Small intestine (tissue), 7 donors: ENCODE measurements at regions not wholly inside any gene's neighbourhood (a gene's known extent, or its start where the extent isn't known, plus 50 kb on each side); places are given as distances from the start of the nearest gene placed in this dataset.

Experiments used
- DNase-seq, 2 donors: peaks; one replicate each; pipeline versions ENCODE4 v3.0.0 to v3.0.0-alpha.2; 2013
- FAIRE-seq: peaks from 2 replicates; lab custom pipeline; 2012; peaks lifted over from hg19 to GRCh38; lab: Jason Lieb, UNC
- H3K27ac ChIP-seq, 3 donors: one replicate each; pipeline ENCODE4 v1.5.1; 2013; ENCODE audit warnings: low read length in 2 of 3, mild to moderate bottlenecking in 2 of 3, control low read depth in 1 of 3, inconsistent platforms in 1 of 3, low read depth in 1 of 3, moderate library complexity in 1 of 3
- H3K27me3 ChIP-seq, 3 donors: one replicate each; pipeline ENCODE4 v1.6.1; 2013; ENCODE audit warnings: low read length in 3 of 3, inconsistent platforms in 1 of 3; ENCODE audit not compliant: control insufficient read depth in 3 of 3, insufficient read depth in 3 of 3
- H3K36me3 ChIP-seq, 3 donors: one replicate each; pipeline ENCODE4 v1.6.1; 2013; ENCODE audit warnings: low read length in 3 of 3, inconsistent platforms in 1 of 3, low read depth in 1 of 3, mild to moderate bottlenecking in 1 of 3, moderate library complexity in 1 of 3; ENCODE audit not compliant: control insufficient read depth in 3 of 3, insufficient read depth in 2 of 3
- H3K4me1 ChIP-seq, 3 donors: one replicate each; pipeline ENCODE4 v1.6.1; 2013; ENCODE audit warnings: low read length in 2 of 3, inconsistent platforms in 1 of 3, low read depth in 1 of 3, mild to moderate bottlenecking in 1 of 3, moderate library complexity in 1 of 3; ENCODE audit not compliant: control insufficient read depth in 3 of 3, insufficient read depth in 2 of 3
- H3K4me3 ChIP-seq, 3 donors: one replicate each; pipeline ENCODE4 v1.5.1; 2013; ENCODE audit warnings: low read length in 3 of 3, control low read depth in 1 of 3, inconsistent platforms in 1 of 3, low read depth in 1 of 3, mild to moderate bottlenecking in 1 of 3, moderate library complexity in 1 of 3
- H3K9me3 ChIP-seq, 2 donors: one replicate each; pipeline ENCODE4 v1.6.1; 2013; ENCODE audit warnings: low read depth in 1 of 2, low read length in 1 of 2; ENCODE audit not compliant: control insufficient read depth in 2 of 2, insufficient read depth in 1 of 2
- WGBS, 3 donors: extraction: QIAGEN DNeasy Blood & Tissue Kit; methylation state at CpG; one replicate each; pipeline ENCODE4 v1.1.7; 2013; 5-methylcytosine and 5-hydroxymethylcytosine counted together
- donor health status: healthy with polysubstance abuse.
- donor health status: control.
- donor health status: control.
- donor health status: Bipolar disorder and iron deficiency.
- donor health status: healthy.

DNA sequence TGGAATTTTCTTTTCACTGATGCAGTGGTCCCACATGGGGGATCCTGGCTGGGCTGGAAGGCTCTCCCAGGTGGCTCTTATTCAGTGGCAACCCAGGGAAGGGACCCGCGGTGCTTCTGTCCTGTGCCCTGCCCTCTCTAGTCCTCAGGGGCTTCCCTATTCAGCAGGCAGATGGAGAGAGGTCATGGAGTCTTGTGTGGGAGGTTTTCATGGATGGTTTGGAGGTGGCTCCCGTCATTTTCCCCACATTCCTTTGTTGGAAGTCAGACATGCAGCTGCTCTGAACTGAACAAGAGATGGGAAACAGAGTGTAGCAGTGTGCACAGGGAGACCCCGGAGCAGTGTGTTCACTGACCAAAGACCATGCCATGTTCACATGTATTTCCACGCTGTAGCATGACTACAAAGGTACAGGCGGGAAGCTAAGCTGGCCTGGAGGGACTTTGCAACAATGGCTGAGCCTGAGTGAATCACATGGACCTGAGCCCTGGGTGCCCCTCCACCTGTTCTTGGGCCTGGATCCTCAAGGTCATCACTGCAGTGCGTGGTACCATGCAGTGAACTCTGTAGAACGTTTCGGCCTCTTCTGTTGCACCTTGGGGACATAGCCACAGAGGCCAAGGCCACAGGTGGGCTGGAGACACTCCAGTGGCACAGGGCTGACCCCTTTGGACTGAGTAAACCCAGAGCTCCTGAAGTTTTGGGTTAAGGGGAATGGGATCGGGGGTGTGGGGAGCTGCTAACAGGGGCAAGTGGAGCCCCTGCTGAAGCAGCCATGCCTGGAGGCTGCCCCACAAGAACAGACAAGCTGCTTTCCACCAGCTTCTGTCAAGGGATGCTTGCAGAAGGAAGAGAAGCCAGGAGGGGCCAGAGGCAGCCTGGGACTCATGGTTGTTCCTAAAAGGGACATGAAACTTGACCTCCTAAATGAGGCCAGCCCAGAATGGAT is 123.0 kb downstream of the ASB7 start:
- WGBS, 3 donors: 87 to 90% (median 87%) methylated on average over 10 of the region's 10 CpGs
- no peaks in the 10 kb centered on the region for H3K36me3 ChIP-seq
- no peak overlapping the region for H3K27ac ChIP-seq
- DNase-seq (no peak), FAIRE-seq (no peak)
- peaks cover 4 to 15% (median 7%) of the 10 kb centered on the region in 3 donors for H3K4me1 ChIP-seq
- H3K4me3 ChIP-seq: no peak overlapping the region
- no peaks in the 10 kb centered on the region for H3K27me3 ChIP-seq
- H3K9me3 ChIP-seq: no peaks in the 10 kb centered on the region

DNA sequence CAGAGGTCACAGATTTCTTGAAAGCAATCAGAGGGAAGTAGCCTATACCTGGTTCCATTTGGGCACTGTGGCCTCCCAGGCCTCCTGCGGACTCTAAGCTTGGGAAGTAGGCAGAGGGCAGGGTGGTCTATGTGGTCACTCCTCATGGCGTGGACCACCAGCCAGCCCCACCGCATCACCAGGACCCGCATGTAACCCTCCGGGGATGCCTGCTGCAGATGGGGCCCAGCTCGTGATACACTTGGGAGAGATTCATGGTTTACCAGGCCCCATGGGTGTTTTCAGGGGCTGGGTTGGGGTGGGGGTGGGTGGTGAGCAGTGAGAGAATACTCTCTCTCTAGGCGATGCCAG is 123.7 kb downstream of the ASB7 start:
- H3K4me3 ChIP-seq: no peak overlapping the region
- DNase-seq: no peak
- no peak for FAIRE-seq
- H3K27me3 ChIP-seq: no peaks in the 10 kb centered on the region
- H3K4me1 ChIP-seq: peaks cover 0 to 15% (median 2%) of the 10 kb centered on the region in 3 donors
- no peaks in the 10 kb centered on the region for H3K36me3 ChIP-seq
- no peak overlapping the region for H3K27ac ChIP-seq
- H3K9me3 ChIP-seq: no peaks in the 10 kb centered on the region
- 88 to 97% (median 94%) methylated on average over 7 of the region's 7 CpGs for WGBS, 3 donors

DNA sequence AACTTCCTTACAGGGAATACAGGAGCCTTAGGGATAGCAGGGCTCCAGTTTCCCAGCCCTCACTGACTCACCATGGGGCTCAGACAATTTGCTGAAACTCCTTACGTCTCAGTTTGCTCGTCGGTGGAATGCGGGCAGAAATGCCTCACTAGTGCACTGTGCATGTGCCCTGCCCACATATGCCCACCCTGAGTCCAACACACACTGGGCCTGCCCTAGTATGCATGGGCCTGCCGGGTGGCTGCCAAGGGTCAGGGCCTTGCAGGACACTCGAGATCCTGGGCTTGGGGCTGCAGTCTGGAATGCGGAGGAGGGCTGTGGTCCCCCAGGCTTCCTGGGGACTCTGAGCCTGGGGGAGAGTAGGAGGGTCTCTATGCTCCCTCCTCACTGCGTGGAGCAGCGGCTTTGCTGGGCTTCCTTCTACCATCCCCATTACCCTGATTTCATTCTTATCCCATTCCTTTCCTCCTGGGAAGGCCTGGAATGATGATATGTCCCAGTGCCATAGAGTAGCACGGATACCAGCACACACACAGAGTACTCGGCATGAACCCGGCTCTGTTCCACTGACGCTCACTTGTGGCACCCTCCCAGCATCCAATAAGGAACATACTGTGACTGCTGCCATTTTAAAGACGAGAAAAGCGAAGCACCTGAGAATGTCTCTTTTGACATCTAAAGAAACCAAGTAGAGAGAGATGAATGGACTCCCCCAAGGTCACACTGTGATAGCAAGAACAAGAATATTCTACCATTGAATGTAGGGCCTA is 124.2 kb downstream of the ASB7 start:
- 90 to 95% (median 92%) methylated on average over 15 of the region's 15 CpGs for WGBS, 3 donors
- no peak for FAIRE-seq

DNA sequence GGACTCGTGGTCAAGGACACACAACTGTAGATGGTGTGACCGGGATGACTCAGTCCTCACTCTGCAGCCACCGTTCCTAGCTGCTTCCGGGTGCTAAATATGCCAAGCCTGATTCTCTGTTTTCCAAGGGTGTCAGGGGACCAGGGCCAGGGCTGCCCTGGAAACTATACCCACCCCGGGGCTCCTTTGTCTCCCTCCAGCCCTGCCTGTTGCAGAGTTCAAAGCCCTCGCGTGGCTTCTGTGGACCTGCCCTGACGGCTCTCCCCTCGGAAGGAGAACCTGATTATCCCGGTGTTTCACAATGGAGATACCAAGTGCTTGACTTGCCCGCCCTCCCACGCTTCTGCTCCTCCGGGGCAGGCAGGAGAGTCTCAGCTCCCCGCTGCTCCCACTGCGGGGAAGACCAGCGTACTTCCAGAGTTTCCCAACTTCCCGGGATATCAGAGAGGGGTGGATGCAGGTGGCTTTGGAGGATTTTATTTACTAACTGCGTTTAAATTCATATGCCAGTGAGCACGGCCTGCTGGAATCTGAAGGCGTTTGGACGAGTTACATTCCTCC is 125.0 kb downstream of the ASB7 start:
- Histone ChIP-seq H3K4me1 (peaks cover 0 to 19% (median 2%) of the 10 kb centered on the region in 3 donors), H3K4me3 (no peak overlapping the region), H3K27me3 (no peaks in the 10 kb centered on the region), H3K36me3 (no peaks in the 10 kb centered on the region), H3K27ac (no peak overlapping the region), H3K9me3 (no peaks in the 10 kb centered on the region)
- FAIRE-seq (no peak), DNase-seq (no peak)
- WGBS, 3 donors: 80 to 83% (median 81%) methylated on average over 21 of the region's 21 CpGs

More for the DNA sequence above, 124.2 kb downstream of the ASB7 start:
- peaks cover 0 to 16% (median 0%) of the 10 kb centered on the region in 3 donors for H3K4me1 ChIP-seq
- no peaks in the 10 kb centered on the region for H3K27me3 ChIP-seq
- DNase-seq: no peak
- H3K27ac ChIP-seq: no peak overlapping the region
- H3K36me3 ChIP-seq: no peaks in the 10 kb centered on the region
- H3K9me3 ChIP-seq: no peaks in the 10 kb centered on the region
- H3K4me3 ChIP-seq: no peak overlapping the region

DNA sequence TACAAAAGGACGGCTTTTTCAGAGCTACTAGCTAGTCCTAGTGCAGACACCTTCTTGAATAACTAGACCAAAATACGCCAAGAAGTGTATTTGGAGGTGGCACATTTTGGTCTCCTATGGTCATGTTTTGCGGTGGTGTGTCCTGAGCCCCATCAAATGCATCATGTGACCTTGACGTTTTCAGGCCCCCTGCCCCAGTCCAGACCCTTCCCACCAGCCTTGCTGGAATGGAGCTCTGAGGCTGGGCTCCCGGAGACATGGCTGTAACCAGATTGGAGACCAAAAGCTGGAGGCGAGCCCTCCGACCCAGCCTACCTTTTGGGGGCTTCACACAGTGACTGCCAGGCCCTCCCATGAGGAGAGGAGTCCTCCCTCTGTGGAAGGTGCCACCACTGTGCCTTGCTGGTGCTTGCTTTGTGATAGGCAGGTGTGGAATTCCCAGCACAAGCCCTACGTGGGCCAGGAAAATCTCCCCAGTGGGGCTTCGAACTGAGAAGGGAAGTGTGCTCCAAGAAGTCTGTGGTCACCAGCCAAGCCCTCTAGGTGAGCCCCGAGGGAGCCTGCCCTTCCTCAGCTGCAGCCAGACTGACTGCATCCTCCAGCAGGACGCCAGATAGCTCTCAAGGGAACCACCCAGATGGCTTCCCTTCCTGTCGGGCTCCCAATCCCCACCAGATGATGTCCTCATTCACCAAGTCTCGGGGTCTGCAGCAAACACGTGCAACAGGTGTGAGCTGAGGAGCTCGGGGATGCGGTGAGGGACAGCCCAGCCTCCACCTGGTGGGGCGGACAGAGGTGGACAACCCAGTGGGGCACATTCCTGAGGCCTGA is 126.2 kb downstream of the ASB7 start:
- FAIRE-seq (no peak), DNase-seq (no peak)
- H3K9me3 ChIP-seq: no peaks in the 10 kb centered on the region
- H3K36me3 ChIP-seq: no peaks in the 10 kb centered on the region
- no peak overlapping the region for H3K4me3 ChIP-seq
- peaks cover 0 to 16% (median 5%) of the 10 kb centered on the region in 3 donors for H3K4me1 ChIP-seq
- H3K27me3 ChIP-seq: no peaks in the 10 kb centered on the region
- H3K27ac ChIP-seq: no peak overlapping the region
- WGBS, 3 donors: 72 to 81% (median 75%) methylated on average over 17 of the region's 17 CpGs

DNA sequence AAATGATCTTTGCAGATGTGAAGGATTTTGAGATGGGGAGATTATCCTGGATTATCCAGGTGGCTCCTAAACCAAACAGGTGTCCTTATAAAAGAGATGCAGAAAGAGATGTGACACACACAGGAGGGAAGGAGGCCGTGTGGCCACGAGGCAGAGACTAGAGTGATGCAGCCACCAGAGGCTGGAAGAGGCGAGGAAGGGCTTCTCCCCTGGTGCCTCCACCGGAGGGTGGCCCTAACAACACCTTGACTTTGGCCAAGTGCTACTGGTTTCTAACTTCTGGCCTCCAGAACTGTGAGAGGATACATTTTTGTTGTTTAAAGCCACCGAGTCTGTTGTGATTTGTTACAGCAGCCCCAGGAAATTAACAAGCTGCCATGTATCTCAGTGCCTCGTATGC is 127.1 kb downstream of the ASB7 start:
- no peaks in the 10 kb centered on the region for H3K27me3 ChIP-seq
- WGBS, 3 donors: 80 to 86% (median 80%) methylated on average over 6 of the region's 6 CpGs
- H3K36me3 ChIP-seq: no peaks in the 10 kb centered on the region
- no peak overlapping the region for H3K27ac ChIP-seq
- no peak for DNase-seq
- no peak overlapping the region for H3K4me3 ChIP-seq
- no peaks in the 10 kb centered on the region for H3K9me3 ChIP-seq
- H3K4me1 ChIP-seq: peaks cover 0 to 16% (median 5%) of the 10 kb centered on the region in 3 donors
- FAIRE-seq: no peak

DNA sequence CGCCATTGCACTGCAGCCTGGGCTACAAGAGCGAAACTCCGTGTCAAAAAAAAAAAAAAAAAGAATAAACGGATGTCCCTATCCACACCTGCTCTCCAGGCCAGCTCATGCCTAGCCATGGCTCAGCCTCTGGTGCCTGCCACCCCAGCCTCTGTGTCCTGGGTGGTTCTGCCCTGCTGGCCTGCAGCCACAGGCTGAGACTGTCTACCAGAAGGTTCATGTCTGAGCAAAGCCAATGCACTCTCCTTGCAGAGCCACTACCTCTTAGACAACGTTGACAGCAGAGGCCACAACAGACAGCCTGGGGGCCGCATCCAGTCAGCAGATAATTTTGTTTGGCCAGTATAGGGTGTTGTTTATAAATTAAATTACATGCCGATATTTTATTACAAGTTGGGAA is 127.7 kb downstream of the ASB7 start:
- peaks cover 0 to 16% (median 5%) of the 10 kb centered on the region in 3 donors for H3K4me1 ChIP-seq

More for the DNA sequence above, 127.7 kb downstream of the ASB7 start:
- DNase-seq (no peak), FAIRE-seq (no peak)
- WGBS, 3 donors: 76 to 90% (median 89%) methylated on average over 5 to 7 of the region's 7 CpGs
- Histone ChIP-seq H3K36me3 (no peaks in the 10 kb centered on the region), H3K4me3 (no peak overlapping the region), H3K27me3 (no peaks in the 10 kb centered on the region), H3K9me3 (no peaks in the 10 kb centered on the region), H3K27ac (no peak overlapping the region)
